ENCODE measurements at regions not wholly inside any gene's neighbourhood (a gene's known extent, or its start where the extent isn't known, plus 50 kb on each side); places are given as distances from the start of the nearest gene placed in this dataset.

DNA sequence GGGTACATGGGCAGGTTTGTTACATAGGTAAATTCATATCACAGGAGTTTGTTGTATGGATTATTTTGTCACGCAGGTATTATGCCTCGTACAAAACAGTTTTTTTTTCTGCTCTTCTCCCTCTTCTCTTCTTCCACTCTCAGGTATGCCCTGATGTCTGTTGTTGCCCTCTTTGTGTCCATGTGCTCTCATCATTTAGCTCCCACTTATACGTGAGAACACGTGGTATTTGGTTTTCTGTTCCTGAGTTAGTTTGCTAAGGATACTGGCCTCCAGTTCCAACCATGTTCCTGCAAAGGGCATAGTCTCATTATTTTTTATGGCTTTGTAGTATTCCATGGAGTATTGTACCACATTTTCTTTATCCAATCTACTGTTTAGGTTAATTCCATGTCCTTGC, 65.7 kb downstream of the UNC5CL start:
- FAIRE-seq, result no peak
- no peak for DNase-seq (ENCODE audit: extremely low spot score, insufficient read length, low read depth)

DNA sequence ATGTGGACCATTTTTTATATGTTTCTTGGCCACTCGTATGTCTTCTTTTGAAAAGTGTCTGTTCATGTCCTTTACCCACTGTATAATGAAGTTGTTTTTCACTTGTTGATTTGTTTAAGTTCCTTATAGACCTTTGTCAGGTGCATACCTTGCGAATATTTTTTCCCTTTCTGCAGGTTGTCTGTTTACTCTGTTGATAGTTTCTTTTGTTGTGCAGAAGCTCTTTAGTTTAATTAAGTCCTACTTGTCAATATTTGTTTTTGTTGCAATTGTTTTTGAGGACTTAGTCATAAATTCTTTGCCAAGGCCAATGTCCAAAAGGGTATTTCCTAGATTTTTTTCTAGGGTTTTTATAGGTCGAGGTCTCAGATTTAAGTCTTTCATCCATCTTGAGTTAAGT, 66.2 kb downstream of the UNC5CL start:
- FAIRE-seq (no peak), DNase-seq (ENCODE audit: extremely low spot score, insufficient read length, low read depth) (no peak)

DNA sequence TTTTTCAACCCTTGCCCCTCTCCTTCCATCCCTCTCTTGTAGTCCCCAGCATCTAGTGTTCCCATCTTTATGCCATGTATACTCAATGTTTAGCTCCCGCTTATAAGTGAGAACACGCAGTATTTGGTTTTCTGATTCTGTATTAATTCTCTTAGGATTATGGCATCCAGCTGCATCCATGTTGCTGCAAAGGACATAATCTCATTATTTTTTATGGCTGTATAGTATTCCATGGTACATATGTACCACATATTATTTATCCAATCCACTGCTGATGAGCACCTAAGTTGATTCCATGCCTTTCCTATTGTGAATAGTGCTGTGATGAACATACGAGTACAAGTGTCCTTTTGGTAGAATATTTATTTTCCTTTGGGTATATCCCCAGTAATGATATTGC, 66.8 kb downstream of the UNC5CL start:
- DNase-seq (ENCODE audit: extremely low spot score, insufficient read length, low read depth), result no peak
- no peak for FAIRE-seq

DNA sequence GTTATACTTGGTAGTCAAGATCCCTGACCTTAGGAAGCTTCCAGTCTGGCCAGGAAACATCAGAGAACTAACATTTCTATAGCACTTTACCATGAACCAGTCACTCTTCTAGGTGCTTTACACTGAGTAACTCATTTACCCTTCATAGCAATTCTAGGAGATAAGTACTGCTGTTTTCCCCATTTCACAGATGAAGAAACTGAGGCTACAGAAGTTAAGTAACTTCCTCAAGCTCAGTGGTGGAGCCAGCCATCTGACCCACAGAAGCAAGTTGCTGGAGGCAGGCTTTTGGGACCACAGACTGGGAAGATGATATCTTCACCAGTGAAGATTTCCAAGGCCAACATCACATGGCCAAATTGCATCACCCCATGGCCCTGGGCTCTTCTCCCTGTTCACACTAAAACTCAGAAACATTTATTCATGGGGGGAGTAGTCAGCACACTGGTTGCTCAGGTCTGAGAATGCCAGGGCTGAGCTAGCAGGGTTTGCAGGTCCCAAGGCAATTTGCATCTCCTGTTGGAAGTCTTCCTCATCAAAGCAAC, 70.3 kb downstream of the UNC5CL start:
- FAIRE-seq (no peak), DNase-seq (ENCODE audit: extremely low spot score, insufficient read length, low read depth) (no peak)

DNA sequence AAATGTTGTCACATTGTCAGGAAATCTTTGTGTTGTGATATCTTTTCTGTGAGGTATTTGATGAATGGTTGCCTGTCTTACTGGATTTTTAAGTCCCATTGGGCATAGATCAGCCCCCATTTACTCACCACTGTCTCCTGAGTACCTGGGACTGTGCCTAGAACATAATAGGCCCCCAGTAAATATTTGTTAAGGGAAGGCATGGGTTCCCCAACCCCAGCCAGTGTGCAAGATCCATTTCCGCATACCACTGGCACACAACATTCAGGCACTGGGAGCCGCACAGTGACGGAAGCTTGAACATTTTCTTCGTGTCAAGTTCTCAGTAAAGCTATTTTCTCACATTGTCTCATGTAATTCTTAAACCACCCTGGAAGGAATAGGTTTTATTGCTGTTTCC, 72.2 kb downstream of the UNC5CL start:
- no peak for FAIRE-seq
- DNase-seq (ENCODE audit: extremely low spot score, insufficient read length, low read depth), result no peak

DNA sequence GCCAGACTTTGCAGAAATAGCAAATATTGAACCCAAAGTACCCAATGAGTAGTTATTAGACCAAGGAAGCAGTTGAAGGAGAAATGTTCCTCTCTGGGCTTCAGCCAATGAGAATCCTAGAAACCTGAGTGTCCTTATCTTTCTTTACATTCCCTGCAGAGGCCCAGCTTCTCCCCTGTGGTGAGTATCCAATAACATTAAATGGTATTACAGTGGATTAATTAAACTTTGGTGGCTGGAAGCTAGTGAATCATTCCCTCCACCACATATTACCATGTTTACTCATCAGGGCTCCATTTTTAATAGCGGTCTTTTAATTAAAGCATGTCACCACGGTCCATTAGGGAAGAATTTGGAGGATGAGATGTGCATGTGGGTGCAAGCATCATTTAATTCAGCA, 74.0 kb downstream of the UNC5CL start:
- FAIRE-seq (no peak), DNase-seq (ENCODE audit: extremely low spot score, insufficient read length, low read depth) (no peak)

DNA sequence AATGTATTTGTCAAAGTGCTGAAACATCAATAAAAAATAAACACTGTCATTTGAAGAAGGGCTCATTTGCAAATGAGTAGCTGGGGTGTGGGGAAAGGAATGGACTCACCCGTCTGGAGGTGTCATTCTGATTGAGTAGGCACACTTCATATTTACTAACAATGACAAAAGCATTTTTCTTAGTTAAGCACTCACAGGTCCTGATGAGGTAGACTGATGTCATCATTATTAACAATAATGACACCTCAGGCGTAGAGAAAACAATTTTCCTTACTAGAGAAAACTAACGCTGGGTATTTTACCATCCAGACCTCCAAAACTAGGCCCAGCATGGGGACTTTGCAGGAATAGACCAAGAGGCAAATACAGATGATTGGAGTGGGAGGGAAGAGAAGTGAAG, 76.0 kb downstream of the UNC5CL start:
- no peak for DNase-seq (ENCODE audit: extremely low spot score, insufficient read length, low read depth)
- FAIRE-seq, result no peak

DNA sequence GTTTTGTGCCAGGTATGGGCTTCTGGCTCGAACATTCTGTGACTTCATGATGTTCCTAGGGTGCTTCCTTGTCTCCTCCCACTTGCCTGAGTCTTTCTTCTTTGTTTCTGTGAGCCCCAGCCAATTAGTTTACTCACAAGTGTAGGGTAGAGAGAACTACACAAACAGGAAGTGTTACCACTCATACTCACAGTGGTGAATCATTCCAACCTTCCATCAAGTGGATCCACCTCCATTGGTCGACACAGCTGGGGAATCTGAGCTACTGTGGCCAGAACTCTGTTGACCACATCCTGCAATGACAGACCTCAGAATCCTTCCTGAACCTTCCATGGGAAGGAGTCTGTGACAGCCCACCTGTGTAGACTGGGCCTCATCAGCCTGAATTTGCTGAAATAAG, 76.8 kb downstream of the UNC5CL start:
- DNase-seq (ENCODE audit: extremely low spot score, insufficient read length, low read depth) (peak; percentile 5), FAIRE-seq (no peak)

DNA sequence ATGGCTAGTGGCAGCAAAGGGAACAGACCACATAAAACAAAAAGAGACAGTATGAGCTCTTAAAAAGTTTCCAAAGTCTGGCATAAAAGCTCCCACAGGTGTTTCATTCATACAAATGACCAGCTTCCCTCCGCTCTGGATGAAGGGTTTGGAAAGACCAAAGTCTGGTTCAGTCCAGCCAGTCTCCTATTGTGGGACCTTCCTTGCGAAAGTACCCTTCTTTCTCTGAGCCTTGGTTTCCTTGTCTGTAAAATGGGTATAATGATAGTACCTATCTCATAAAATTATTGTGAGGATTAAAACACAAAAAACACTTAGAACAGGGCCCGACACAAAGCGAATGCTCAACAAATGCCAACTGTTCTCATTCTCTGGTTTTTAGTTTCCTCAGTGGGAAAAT, 77.2 kb downstream of the UNC5CL start:
- DNase-seq (ENCODE audit: extremely low spot score, insufficient read length, low read depth) (no peak), FAIRE-seq (no peak)

DNA sequence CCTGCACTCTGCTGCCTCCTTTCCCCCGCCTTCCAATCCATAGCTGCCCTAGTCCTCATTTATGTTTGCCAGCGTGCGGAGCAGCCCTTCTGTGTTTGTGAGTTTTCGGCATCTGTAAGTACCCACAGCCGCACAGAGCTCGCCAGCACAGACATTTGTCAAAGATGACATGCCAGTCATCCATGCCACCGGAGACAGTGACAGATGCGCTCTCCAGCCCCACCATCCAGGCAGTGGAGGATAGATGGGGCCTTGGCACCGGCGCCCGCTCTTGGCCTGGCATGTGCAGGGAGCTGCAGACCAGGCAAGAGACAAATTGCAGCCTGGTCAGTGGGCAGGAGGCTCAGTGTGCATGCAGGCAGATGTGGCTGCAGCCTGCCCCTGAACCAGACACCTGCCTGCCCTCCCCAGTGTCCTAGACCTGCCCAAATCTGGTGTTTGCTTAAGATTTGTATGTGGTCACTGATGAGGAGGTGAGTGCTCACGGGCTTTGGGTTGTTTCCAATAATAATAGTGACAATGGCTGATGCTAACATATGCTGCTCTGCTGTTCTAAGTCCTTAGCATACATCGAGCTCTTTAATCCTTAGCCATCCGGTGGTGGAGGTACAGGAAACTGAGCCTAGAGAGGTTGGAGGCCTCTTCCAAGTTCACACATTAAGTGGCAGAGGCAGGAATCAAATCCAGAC, 78.1 kb downstream of the UNC5CL start:
- DNase-seq (ENCODE audit: extremely low spot score, insufficient read length, low read depth), result no peak

DNA sequence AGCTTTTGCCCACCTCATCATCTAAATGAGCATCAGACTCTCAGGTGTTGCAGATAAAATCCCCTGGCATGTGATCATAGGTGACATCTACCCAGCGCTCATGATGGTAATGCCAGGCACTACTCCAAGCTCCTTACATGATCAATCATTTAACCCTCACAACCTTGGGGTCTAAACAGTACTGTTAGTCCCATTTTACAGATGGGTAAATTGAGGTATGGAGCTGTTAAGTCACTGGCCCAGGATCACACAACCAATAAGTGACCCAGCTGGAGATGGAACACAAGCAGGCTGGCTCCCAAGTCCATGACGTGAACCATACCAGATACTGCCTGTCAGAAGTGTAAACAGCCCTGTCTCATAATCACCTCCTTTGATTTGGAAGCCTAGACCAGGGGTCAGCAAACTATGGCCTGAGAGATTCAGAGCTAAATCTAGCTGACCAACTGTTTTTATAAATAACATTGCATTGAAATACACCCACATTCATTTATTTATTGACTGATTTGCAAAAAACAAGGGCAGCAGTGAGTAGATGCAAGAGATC, 79.2 kb downstream of the UNC5CL start:
- DNase-seq (ENCODE audit: extremely low spot score, insufficient read length, low read depth) (no peak), FAIRE-seq (no peak)

More for the DNA sequence above, 78.1 kb downstream of the UNC5CL start:
- FAIRE-seq, result no peak

DNA sequence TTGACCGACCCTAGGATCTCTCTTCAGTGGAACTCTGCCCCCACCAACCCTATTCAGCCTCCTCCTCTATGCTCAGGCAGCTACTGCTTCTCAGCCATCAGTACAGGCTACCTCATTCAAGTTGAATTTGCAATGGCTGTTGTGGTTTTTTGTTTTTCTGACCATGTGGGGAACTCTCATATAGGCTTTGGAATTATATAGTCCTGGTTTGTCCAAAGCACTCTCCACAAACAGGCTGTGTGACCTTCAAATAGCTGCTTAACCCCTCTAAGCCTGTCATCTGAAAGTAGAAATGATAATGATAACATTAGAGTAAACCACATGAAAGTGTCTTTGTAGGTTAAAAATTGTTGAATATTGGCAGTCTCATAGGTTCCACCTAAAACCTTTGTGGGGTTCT, 80.3 kb downstream of the UNC5CL start:
- FAIRE-seq (no peak), DNase-seq (ENCODE audit: extremely low spot score, insufficient read length, low read depth) (no peak)

DNA sequence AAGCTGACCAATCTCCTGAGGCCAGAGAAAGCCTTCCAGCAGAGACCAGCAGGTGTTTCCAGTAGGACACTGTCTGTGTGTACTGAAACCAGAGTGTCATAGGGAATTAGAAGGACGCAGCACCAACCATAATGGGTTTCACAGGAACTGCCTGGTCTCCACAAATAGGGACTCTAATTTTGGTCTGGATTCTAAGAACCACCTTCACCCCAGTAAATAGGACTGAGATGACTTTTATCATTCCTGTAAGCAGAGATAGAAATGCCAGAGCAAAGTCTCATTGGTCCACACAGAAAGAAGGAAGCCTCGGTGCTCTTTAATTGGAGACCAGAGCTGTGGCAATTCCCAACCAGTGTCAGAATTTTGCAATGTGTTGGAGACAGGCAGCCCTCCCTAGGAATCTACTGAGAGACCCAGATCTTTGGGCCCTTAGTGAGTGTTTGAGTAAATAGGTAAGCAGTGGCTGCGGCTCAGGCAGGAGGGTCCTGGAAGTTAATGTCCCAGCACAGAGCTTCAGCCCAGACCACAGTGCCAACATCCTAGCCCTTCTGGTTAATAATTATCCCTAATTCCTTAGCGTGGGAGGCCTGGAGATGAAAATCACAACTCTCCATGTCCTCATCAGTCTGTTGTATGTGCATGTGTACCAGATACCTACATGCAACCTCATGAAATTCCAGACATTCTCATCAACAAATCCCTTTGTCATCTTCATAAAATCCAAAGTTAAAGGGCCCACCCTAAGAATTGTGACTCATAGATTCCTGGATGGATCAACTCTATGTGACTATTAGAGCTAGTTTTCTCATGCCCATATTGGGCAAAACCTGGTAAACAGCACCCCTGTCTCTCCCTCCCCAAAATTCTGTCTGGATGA, 81.2 kb downstream of the UNC5CL start:
- DNase-seq (ENCODE audit: extremely low spot score, insufficient read length, low read depth) (no peak), FAIRE-seq (no peak)

DNA sequence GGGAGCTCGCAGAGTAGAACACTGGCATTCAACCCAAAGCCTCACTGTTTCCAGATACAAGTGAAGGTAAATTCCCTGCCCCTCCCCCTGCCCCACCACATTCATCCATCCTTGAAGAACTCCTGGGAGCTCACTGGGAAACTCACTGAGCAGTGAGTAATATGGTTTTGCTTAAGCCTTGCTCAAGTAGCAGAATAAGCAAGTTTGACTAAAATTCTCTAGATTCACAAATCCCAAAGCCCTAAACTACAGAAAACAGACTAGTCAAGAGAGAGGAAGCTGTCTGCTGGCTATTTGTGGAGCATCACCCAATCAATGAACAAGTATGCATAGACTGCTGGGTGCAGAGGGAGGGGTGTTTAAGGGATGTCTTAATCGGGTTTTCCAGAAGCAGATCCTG, 82.1 kb downstream of the UNC5CL start:
- no peak for DNase-seq (ENCODE audit: extremely low spot score, insufficient read length, low read depth)
- FAIRE-seq, result no peak

DNA sequence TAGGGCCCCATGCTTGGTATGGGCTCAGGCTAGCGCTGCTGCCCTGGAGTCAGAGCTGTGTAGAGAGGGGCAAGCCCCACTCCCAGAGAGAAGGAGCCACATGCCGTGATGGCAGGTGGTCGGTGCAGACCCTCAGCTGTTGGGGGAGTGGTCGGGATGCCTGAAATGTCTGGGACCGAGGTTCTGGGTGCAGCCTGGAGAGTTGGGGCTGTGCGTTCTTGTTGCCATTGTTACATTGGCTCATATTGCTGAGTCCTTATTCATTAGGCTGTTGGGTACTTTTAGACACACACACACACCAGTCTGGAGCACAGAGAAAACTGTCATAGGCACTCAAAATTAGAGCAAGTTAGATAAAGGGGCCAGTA, 83.9 kb downstream of the UNC5CL start:
- no peak for DNase-seq (ENCODE audit: extremely low spot score, insufficient read length, low read depth)
- FAIRE-seq, result no peak

DNA sequence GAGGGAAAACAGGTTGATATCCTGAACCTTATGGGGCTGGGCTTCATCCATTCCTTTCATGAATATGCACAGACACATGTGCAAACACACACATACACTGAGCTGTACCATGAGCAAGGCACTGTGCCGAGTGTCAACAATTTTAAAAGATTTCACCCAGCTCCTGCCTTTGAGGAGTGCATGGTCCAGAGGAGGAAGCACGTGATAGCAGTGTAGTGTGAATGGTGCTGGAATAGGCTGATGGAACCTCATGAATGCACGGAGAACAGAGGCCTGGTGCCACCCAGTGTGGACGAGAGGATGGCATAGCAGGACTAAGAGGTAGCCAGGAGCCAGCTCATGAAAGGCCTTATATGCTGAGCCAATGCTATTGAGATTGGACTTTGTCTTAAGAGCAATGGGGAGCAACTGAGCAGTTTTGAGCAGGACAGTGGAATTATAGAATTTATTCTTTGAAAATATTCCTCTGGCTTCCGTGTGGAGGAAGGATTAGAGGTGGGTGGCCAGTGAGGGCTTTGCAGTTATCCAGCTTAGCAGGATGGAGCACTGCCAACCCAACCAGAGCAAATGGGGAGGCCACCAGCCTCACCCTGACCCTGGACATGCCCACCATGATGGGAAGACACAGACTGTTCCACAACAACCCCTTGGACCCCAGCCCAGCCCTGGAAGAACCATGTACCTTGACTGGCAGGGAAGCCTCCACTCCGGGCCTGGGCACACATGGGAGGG, 84.4 kb downstream of the UNC5CL start:
- FAIRE-seq, result no peak
- DNase-seq (ENCODE audit: extremely low spot score, insufficient read length, low read depth), result no peak

DNA sequence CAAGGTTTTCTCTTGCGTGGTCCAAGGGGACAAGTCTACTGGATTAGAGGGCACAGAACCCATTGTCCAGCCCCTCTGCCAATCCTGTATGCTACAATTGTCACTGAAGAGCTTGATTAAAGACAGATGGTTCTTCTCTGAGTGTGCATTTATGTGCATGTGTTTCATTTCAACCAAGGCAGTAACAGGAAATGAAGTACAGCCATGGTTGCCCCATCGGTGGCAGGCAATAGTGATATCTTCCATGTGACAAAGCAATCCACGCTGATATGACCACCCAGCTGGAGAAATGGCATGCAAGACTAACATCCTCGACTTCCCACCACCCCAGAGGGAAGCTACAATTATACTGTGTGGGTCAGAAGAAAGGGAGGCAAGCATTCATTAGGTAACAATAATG, 85.5 kb downstream of the UNC5CL start:
- FAIRE-seq, result no peak
- no peak for DNase-seq (ENCODE audit: extremely low spot score, insufficient read length, low read depth)

DNA sequence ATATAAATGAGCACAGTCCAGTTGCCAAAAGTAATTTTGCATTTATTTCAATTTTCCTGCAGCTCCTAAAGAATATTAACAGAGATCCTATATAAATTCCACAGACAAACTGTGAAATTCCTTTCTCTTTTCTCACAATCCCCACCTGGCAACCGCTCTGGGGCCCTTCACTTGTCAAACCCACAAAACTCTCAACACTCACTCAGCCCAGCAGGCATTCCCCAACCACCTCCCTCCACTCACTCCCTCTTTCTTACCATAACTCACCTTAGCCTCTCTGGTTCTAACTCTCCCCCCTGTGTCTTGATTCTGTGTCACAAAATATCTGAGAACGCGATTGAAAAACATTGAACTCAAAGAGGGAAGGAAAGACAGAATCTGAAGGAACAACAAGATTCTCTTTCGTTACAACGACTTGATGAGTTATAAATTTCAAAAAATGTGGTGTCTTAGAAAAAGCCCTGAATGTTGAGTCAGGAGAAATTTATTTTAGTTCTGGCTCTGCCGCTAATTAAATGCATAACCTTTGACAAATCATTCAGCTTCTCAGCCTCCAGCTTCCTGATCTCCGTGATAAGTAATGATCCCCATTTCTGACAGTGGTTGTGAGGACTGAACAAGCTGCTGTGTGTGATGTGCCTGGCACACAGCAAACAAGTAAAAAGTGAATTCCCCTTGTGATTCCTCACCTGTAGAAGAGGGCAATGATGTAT, 87.9 kb downstream of the UNC5CL start:
- FAIRE-seq (no peak), DNase-seq (ENCODE audit: extremely low spot score, insufficient read length, low read depth) (no peak)

DNA sequence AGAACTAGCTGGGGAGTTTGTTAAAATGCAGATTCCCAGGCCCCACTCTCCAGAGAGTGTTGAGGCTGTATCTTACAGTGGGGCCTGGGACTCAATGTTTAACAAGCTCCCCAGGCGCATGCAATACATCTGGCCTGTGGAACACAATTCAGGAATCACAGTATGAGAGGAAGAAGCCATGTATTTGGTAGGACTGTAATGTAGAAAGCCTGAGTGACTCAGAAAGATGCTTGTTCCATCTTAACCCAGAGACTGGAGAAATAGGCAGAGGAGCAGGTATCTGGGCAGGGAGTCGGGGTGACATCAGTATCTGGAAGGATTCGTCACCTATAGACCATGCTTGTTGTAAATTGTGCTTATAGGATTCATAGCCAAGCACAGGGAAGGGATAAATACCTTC, 90.5 kb downstream of the UNC5CL start:
- DNase-seq (ENCODE audit: extremely low spot score, insufficient read length, low read depth) (no peak), FAIRE-seq (no peak)

All from GM18507 (cell line).